GM19463 (cell line): ENCODE measurements at regions not wholly inside any gene's neighbourhood (a gene's known extent, or its start where the extent isn't known, plus 50 kb on each side); places are given as distances from the start of the nearest gene placed in this dataset.
"Not testable (repeated sequence)": the region's sequence is repeated elsewhere in the genome, so short reads cannot be mapped to it uniquely, and the experiment has no call there.

Experiments
- ATAC-seq: cut with Tn5 transposase; IDR thresholded peaks from one replicate; pipeline ENCODE4 v1.9.1; 2021; ENCODE audit warnings: mild to moderate bottlenecking, moderate library complexity; ENCODE audit not compliant: unreplicated experiment

GRCh38 chr10:8415029-8415428 lies 360.5 kb downstream of the GATA3 start:
- ATAC-seq: not testable (repeated sequence)

GRCh38 chr10:8416192-8416701 lies 361.8 kb downstream of the GATA3 start:
- ATAC-seq: peak; percentile 49

GRCh38 chr10:8416760-8417159 lies 362.3 kb downstream of the GATA3 start:
- peak; percentile 36 for ATAC-seq

GRCh38 chr10:8417631-8418030 lies 363.1 kb downstream of the GATA3 start:
- no peak for ATAC-seq

GRCh38 chr10:8418631-8419030 lies 364.1 kb downstream of the GATA3 start:
- ATAC-seq: no peak

GRCh38 chr10:8420182-8420581 lies 365.7 kb downstream of the GATA3 start:
- no peak for ATAC-seq

- ATAC-seq: no peak
Measured at GRCh38 chr10:8424555-8425211, 370.2 kb downstream of the GATA3 start.

- no peak for ATAC-seq
Measured at GRCh38 chr10:8428654-8429053, 374.2 kb downstream of the GATA3 start.

GRCh38 chr10:8430321-8430720 lies 375.8 kb downstream of the GATA3 start:
- no peak for ATAC-seq

GRCh38 chr10:8431511-8431910 lies 377.0 kb downstream of the GATA3 start:
- ATAC-seq: no peak

- no peak for ATAC-seq
Measured at GRCh38 chr10:8435186-8436055, 380.9 kb downstream of the GATA3 start.

- ATAC-seq: no peak
Measured at GRCh38 chr10:8437896-8438295, 383.4 kb downstream of the GATA3 start.

- no peak for ATAC-seq
Measured at GRCh38 chr10:8438603-8439002, 384.1 kb downstream of the GATA3 start.

GRCh38 chr10:8439040-8439439 lies 384.6 kb downstream of the GATA3 start:
- ATAC-seq: no peak

- ATAC-seq: no peak
Measured at GRCh38 chr10:8444630-8445029, 390.1 kb downstream of the GATA3 start.

GRCh38 chr10:8445353-8445752 lies 390.9 kb downstream of the GATA3 start:
- ATAC-seq: no peak

GRCh38 chr10:8449909-8450308 lies 395.4 kb downstream of the GATA3 start:
- ATAC-seq: no peak

GRCh38 chr10:8453587-8453986 lies 399.1 kb downstream of the GATA3 start:
- no peak for ATAC-seq

GRCh38 chr10:8454357-8454756 lies 399.9 kb downstream of the GATA3 start:
- ATAC-seq: no peak

- ATAC-seq: no peak
Measured at GRCh38 chr10:8455181-8455580, 400.7 kb downstream of the GATA3 start.

GRCh38 chr10:8456386-8456785 lies 401.9 kb downstream of the GATA3 start:
- ATAC-seq: no peak

- no peak for ATAC-seq
Measured at GRCh38 chr10:8460626-8461025, 406.1 kb downstream of the GATA3 start.
